ENCODE measurements at regions not wholly inside any gene's neighbourhood (a gene's known extent, or its start where the extent isn't known, plus 50 kb on each side); places are given as distances from the start of the nearest gene placed in this dataset.

- no peak for TF ChIP-seq CTCF (IDR thresholded peaks at IDR 0.05; ENCODE audit: insufficient read depth, low read depth, low read length)
- TF ChIP-seq EZH2 (IDR thresholded peaks at IDR 0.05; ENCODE audit: insufficient read depth, low read length) = no peak
Observed at GRCh38 chr10:121426307-121426706, 171.9 kb downstream of the FGFR2 start.

Measured in astrocyte (in vitro differentiated cells and primary cell).